Tibial artery (tissue), 4 donors: ENCODE measurements at regions not wholly inside any gene's neighbourhood (a gene's known extent, or its start where the extent isn't known, plus 50 kb on each side); places are given as distances from the start of the nearest gene placed in this dataset.

Source experiments
- DNase-seq, 2 donors: peaks; one replicate each; pipeline ENCODE4 v3.0.0-alpha.2; 2019
- H3K27ac ChIP-seq, 2 donors: fragments of 200-600 bp; sonication (generic) in 1 of 2; 1 replicate in 1 of 2; 2 replicates in 1 of 2; pipeline ENCODE4 v1.5.1; 2018 to 2019; ENCODE audit warnings: mild to moderate bottlenecking in 1 of 2
- H3K27me3 ChIP-seq, 2 donors: fragments of 200-600 bp; sonication (generic) in 1 of 2; one replicate each; pipeline versions ENCODE4 v1.5.1 to v1.6.0; 2016 to 2019
- H3K36me3 ChIP-seq, 3 donors: fragments of 200-600 bp; sonication (generic) in 2 of 3; one replicate each; pipeline ENCODE4 v1.5.1; 2016 to 2019; ENCODE audit warnings: mild to moderate bottlenecking in 2 of 3
- H3K4me1 ChIP-seq, 4 donors: fragments of 200-600 bp; sonication (generic) in 2 of 4; 1 replicate in 3 of 4; 2 replicates in 1 of 4; pipeline ENCODE4 v1.5.1; 2016 to 2019
- H3K4me3 ChIP-seq, 2 donors: fragments of 200-600 bp; sonication (generic) in 1 of 2; 1 replicate in 1 of 2; 2 replicates in 1 of 2; pipeline ENCODE4 v1.5.1; 2018 to 2019; ENCODE audit warnings: mild to moderate bottlenecking in 2 of 2
- H3K9me3 ChIP-seq, 3 donors: fragments of 200-600 bp; sonication (generic) in 1 of 3; one replicate each; pipeline ENCODE4 v1.5.1; 2016 to 2019
- CTCF ChIP-seq, 2 experiments: fragments of 200-600 bp in 1 of 2; fragments of 450-650 bp in 1 of 2; IDR thresholded peaks; one replicate each; pipeline ENCODE4 v1.5.1; 2017 to 2019; ENCODE audit warnings: antibody characterized with exemption in 2 of 2, mild to moderate bottlenecking in 1 of 2, moderate library complexity in 1 of 2
- intact Hi-C: fragments of 100-400 bp; cut with DNase I; formaldehyde crosslinking; loops from one replicate; pipeline ENCODE4 v1.15.0; 2023; ENCODE audit warnings: low total_unique reads

- intact Hi-C loops, result no loop called here
- no peak for DNase-seq
- H3K36me3 ChIP-seq, result peaks cover 5 to 53% (median 6%) of the 10 kb centered on the region in 3 donors
- no peaks in the 10 kb centered on the region for H3K4me1 ChIP-seq
- no peaks in the 10 kb centered on the region for H3K27me3 ChIP-seq
- H3K4me3 ChIP-seq, result no peak overlapping the region
- no peak for TF ChIP-seq CTCF (IDR thresholded peaks at IDR 0.05)
- no peak overlapping the region for H3K27ac ChIP-seq
- H3K9me3 ChIP-seq, result no peaks in the 10 kb centered on the region
Measured at GRCh38 chr7:66864294-66864693, 56.7 kb upstream of the TMEM248 start.

- no peak for DNase-seq
- H3K36me3 ChIP-seq, result peaks cover 0 to 51% (median 0%) of the 10 kb centered on the region in 3 donors
- intact Hi-C loops, result no loop called here
- H3K27me3 ChIP-seq, result no peaks in the 10 kb centered on the region
- no peaks in the 10 kb centered on the region for H3K4me1 ChIP-seq
- no peaks in the 10 kb centered on the region for H3K9me3 ChIP-seq
- no peak overlapping the region for H3K27ac ChIP-seq
- no peak for TF ChIP-seq CTCF (IDR thresholded peaks at IDR 0.05)
- H3K4me3 ChIP-seq, result no peak overlapping the region
Measured at GRCh38 chr7:66865290-66865864, 55.6 kb upstream of the TMEM248 start.

- Histone ChIP-seq H3K9me3 (no peaks in the 10 kb centered on the region), H3K36me3 (peaks cover 0 to 54% (median 0%) of the 10 kb centered on the region in 3 donors), H3K4me3 (no peak overlapping the region), H3K27ac (no peak overlapping the region), H3K4me1 (no peaks in the 10 kb centered on the region), H3K27me3 (no peaks in the 10 kb centered on the region)
- no peak for DNase-seq
- TF ChIP-seq CTCF (IDR thresholded peaks at IDR 0.05), result no peak
- intact Hi-C loops, result no loop called here
Measured at GRCh38 chr7:66867198-66867790, 53.7 kb upstream of the TMEM248 start.

- Histone ChIP-seq H3K4me3 (no peak overlapping the region), H3K36me3 (peaks cover 0 to 36% (median 0%) of the 10 kb centered on the region in 3 donors), H3K9me3 (no peaks in the 10 kb centered on the region), H3K4me1 (no peaks in the 10 kb centered on the region), H3K27ac (no peak overlapping the region), H3K27me3 (no peaks in the 10 kb centered on the region)
- intact Hi-C loops, result no loop called here
- no peak for TF ChIP-seq CTCF (IDR thresholded peaks at IDR 0.05)
- DNase-seq, result no peak
Measured at GRCh38 chr7:66869660-66870450, 51.2 kb upstream of the TMEM248 start.

GRCh38 chr7:66871076-66871475 is 49.9 kb upstream of the TMEM248 start:
- Histone ChIP-seq H3K27me3 (no peaks in the 10 kb centered on the region), H3K4me3 (no peak overlapping the region), H3K4me1 (no peaks in the 10 kb centered on the region), H3K9me3 (no peaks in the 10 kb centered on the region), H3K27ac (no peak overlapping the region), H3K36me3 (peaks cover 0 to 28% (median 0%) of the 10 kb centered on the region in 3 donors)
- TF ChIP-seq CTCF (IDR thresholded peaks at IDR 0.05), result no peak
- intact Hi-C loops, result no loop called here
- DNase-seq, result no peak
